ENCODE measurements at regions not wholly inside any gene's neighbourhood (a gene's known extent, or its start where the extent isn't known, plus 50 kb on each side); places are given as distances from the start of the nearest gene placed in this dataset.

DNA sequence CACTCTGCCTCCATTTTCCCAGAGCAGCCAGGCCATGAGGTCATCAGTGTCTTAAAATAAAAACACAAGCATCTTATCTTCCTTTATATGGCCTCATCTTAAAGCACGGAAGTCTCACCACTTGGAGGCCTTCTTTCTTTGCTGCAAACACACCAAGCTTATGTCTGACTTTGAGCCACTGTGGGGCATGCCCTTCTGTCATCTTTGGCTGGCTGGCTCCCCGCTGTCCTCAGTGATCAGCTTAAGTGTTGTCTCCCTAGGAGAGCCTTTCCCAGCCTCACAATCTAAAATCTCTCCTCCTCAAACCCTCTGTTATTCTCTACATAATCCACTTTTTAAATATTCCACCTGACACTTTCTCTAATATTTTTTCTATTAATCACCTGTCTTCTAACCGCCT is 191.6 kb upstream of the TTC29 start:
- TF ChIP-seq, protein P1, sequence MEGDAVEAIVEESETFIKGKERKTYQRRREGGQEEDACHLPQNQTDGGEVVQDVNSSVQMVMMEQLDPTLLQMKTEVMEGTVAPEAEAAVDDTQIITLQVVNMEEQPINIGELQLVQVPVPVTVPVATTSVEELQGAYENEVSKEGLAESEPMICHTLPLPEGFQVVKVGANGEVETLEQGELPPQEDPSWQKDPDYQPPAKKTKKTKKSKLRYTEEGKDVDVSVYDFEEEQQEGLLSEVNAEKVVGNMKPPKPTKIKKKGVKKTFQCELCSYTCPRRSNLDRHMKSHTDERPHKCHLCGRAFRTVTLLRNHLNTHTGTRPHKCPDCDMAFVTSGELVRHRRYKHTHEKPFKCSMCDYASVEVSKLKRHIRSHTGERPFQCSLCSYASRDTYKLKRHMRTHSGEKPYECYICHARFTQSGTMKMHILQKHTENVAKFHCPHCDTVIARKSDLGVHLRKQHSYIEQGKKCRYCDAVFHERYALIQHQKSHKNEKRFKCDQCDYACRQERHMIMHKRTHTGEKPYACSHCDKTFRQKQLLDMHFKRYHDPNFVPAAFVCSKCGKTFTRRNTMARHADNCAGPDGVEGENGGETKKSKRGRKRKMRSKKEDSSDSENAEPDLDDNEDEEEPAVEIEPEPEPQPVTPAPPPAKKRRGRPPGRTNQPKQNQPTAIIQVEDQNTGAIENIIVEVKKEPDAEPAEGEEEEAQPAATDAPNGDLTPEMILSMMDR (conservative IDR thresholded peaks at IDR 0.05): no peak
- no peak for TF ChIP-seq ZFX (IDR thresholded peaks at IDR 0.05)
